ENCODE measurements at regions not wholly inside any gene's neighbourhood (a gene's known extent, or its start where the extent isn't known, plus 50 kb on each side); places are given as distances from the start of the nearest gene placed in this dataset.

GRCh38 chr10:24097751-24098207 lies 111.2 kb upstream of the KIAA1217 start:
- TF ChIP-seq CTCF (conservative IDR thresholded peaks at IDR 0.05 in 1 of 2, IDR thresholded peaks at IDR 0.05 in 1 of 2; ENCODE audit: extremely low read depth in 1 of 2, insufficient read depth in 1 of 2, low read depth in 1 of 2, low read length in 2 of 2) (no peak), EZH2 (IDR thresholded peaks at IDR 0.05; ENCODE audit: borderline replicate concordance, low read length) (no peak)

Measured in mammary epithelial cell (primary cell).